ENCODE measurements at regions not wholly inside any gene's neighbourhood (a gene's known extent, or its start where the extent isn't known, plus 50 kb on each side); places are given as distances from the start of the nearest gene placed in this dataset.

- Histone ChIP-seq H4K91ac (replicated peaks; ENCODE audit: insufficient read length, low read length) (no peak overlapping the region), H2AK5ac (ENCODE audit: low read depth, low read length) (no peak overlapping the region), H3K23me2 (ENCODE audit: low read depth, low read length) (no peaks in the 10 kb centered on the region), H3K9ac (replicated peaks in 1 of 4; ENCODE audit: extremely low read depth in 1 of 4, low read depth in 3 of 4, low read length in 3 of 4) (no peak overlapping the region), H2BK15ac (ENCODE audit: low read length) (no peak overlapping the region), H3K4ac (replicated peaks; ENCODE audit: insufficient read length, low read depth, low read length) (no peak overlapping the region), H3K14ac (ENCODE audit: insufficient read length) (no peak overlapping the region), H3K4me1 (replicated peaks in 1 of 4; ENCODE audit: control insufficient read depth in 3 of 4, insufficient read depth in 4 of 4, low read length in 3 of 4) (no peaks in the 10 kb centered on the region), H2AFZ (ENCODE audit: low read length) (no peak overlapping the region), H4K5ac (ENCODE audit: insufficient read length, low read depth, low read length) (no peak overlapping the region), H3K36me3 (ENCODE audit: control insufficient read depth in 2 of 4, insufficient read depth in 4 of 4, low read length in 3 of 4) (no peaks in the 10 kb centered on the region), H3K79me2 (ENCODE audit: control insufficient read depth in 1 of 2, insufficient read depth in 2 of 2, low read length in 2 of 2) (peaks cover 4 to 48% of the 10 kb centered on the region in 2 experiments; a peak in 3 of 4 replicates), H2BK20ac (ENCODE audit: low read length) (no peak overlapping the region), H3K4me3 (ENCODE audit: extremely low read depth in 1 of 4, insufficient read depth in 2 of 4, low read depth in 3 of 4, low read length in 4 of 4) (no peak overlapping the region), H3K56ac (replicated peaks; ENCODE audit: insufficient read length, low read depth, low read length) (no peak overlapping the region), H2BK5ac (ENCODE audit: low read depth, low read length) (no peak overlapping the region), H3K18ac (ENCODE audit: extremely low read depth, low read length) (no peak overlapping the region), H3K27me3 (replicated peaks in 1 of 4; ENCODE audit: control insufficient read depth in 3 of 4, extremely low read depth in 1 of 4, insufficient read depth in 3 of 4, low read length in 3 of 4) (no peaks in the 10 kb centered on the region), H2BK120ac (replicated peaks; ENCODE audit: low read depth, low read length) (no peak overlapping the region), H3K27ac (ENCODE audit: low read depth, low read length) (no peak overlapping the region), H2BK12ac (ENCODE audit: low read depth, low read length) (no peak overlapping the region), H4K20me1 (replicated peaks in 1 of 2; ENCODE audit: control insufficient read depth in 1 of 2, insufficient read depth in 2 of 2, low read length in 2 of 2) (no peaks in the 10 kb centered on the region), H3K9me3 (ENCODE audit: insufficient read depth in 2 of 2, low read depth in 1 of 2, low read length in 1 of 2) (no peaks in the 10 kb centered on the region), H3K4me2 (ENCODE audit: insufficient read depth in 1 of 2, low read depth in 2 of 2, low read length in 2 of 2) (no peak overlapping the region), H4K8ac (ENCODE audit: extremely low read depth, insufficient read depth, low read length) (no peak overlapping the region), H3K79me1 (ENCODE audit: low read depth, low read length) (peaks cover 3% of the 10 kb centered on the region; the same call in 1 of the 2 replicates), H3K23ac (ENCODE audit: insufficient read length) (no peak overlapping the region)
- WGBS, 2 experiments (ENCODE audit: extremely low coverage in 1 of 2, insufficient coverage in 1 of 2, insufficient read length in 1 of 2, insufficient replicate concordance in 2 of 2, low coverage in 1 of 2, low lambda C conversion rate in 2 of 2, missing lambda C conversion rate in 1 of 2): 94% methylated on average over 2 of the region's 2 CpGs; no CpG with 5 or more reads in 1 of the 2 experiments
- DNase-seq (ENCODE audit: low read depth in 1 of 2, low spot score in 2 of 2) (no peak), FAIRE-seq (no peak)
- CTCF ChIA-PET (ENCODE audit: partially characterized antibody): interaction anchor here (0.5 to 2.5 kb wide), 5 partner anchors 10 to 59 kb away, joined by 3 to 9 read pairs (median 3); a partner anchor contains a TSS
- POLR2A ChIA-PET (ENCODE audit: partially characterized antibody): interaction anchor here (0.7 kb wide), 1 partner anchor 27 kb away, joined by 4 read pairs; no protein-coding TSS in a partner anchor
- TF ChIP-seq USF2 (IDR thresholded peaks at IDR 0.05; ENCODE audit: low read length) (no peak), SP4 (IDR thresholded peaks at IDR 0.05; ENCODE audit: low read length) (no peak), GABPA (IDR thresholded peaks at IDR 0.05; ENCODE audit: borderline replicate concordance, insufficient read depth, low read length) (no peak), PHF8 (conservative IDR thresholded peaks at IDR 0.05; ENCODE audit: low read depth, low read length) (no peak), RNF2 (IDR thresholded peaks at IDR 0.05; ENCODE audit: borderline replicate concordance, low read depth, low read length, missing control alignments, poor library complexity, severe bottlenecking) (no peak)
Observed at GRCh38 chr18:46190667-46191066, 86.5 kb downstream of the HAUS1 start.

Data from H1 (cell line).